H9 (cell line): ENCODE measurements at regions not wholly inside any gene's neighbourhood (a gene's known extent, or its start where the extent isn't known, plus 50 kb on each side); places are given as distances from the start of the nearest gene placed in this dataset.

ENCODE experiments used
- DNase-seq: peaks from one replicate; pipeline ENCODE4 v3.0.0-alpha.2; 2017
- H2AFZ ChIP-seq: one replicate; pipeline ENCODE4 v1.6.1; 2013; ENCODE audit warnings: mild to moderate bottlenecking, low read length, control low read depth, moderate library complexity
- H2AK5ac ChIP-seq: 2 replicates; pipeline ENCODE4 v1.6.1; 2013; ENCODE audit warnings: low read length, control low read depth, mixed read lengths; ENCODE audit not compliant: insufficient read length
- H2BK120ac ChIP-seq: one replicate; pipeline ENCODE4 v1.6.1; 2013; ENCODE audit warnings: low read depth, mild to moderate bottlenecking, low read length, control low read depth, inconsistent platforms; ENCODE audit not compliant: poor library complexity, severe bottlenecking
- H2BK12ac ChIP-seq: 2 replicates; pipeline ENCODE4 v1.6.1; 2013; ENCODE audit warnings: low read length, control low read depth, mixed read lengths, low read depth; ENCODE audit not compliant: insufficient read length
- H2BK15ac ChIP-seq: 2 replicates; pipeline ENCODE4 v1.6.1; 2013; ENCODE audit warnings: low read depth, low read length, control low read depth
- H2BK20ac ChIP-seq: one replicate; pipeline ENCODE4 v1.6.1; 2013; ENCODE audit warnings: low read depth, mild to moderate bottlenecking, low read length, control low read depth, inconsistent platforms; ENCODE audit not compliant: poor library complexity, severe bottlenecking
- H2BK5ac ChIP-seq: 2 replicates; pipeline ENCODE4 v1.6.1; 2013; ENCODE audit warnings: low read length, control low read depth, mixed read lengths; ENCODE audit not compliant: insufficient read length
- H3K14ac ChIP-seq: 2 replicates; pipeline ENCODE4 v1.6.1; 2013; ENCODE audit warnings: low read length, control low read depth; ENCODE audit not compliant: insufficient read depth
- H3K18ac ChIP-seq: 2 replicates; pipeline ENCODE4 v1.6.1; 2013; ENCODE audit warnings: low read depth, mild to moderate bottlenecking, mixed read lengths, low read length, control low read depth; ENCODE audit not compliant: insufficient read length
- H3K23ac ChIP-seq: 2 replicates; pipeline ENCODE4 v1.6.1; 2013; ENCODE audit warnings: low read length, control low read depth, mixed read lengths, low read depth; ENCODE audit not compliant: insufficient read length
- H3K23me2 ChIP-seq: 2 replicates; pipeline ENCODE4 v1.6.1; 2013; ENCODE audit warnings: low read depth, mild to moderate bottlenecking, mixed read lengths, low read length, control low read depth; ENCODE audit not compliant: insufficient read length, poor library complexity, severe bottlenecking
- H3K27ac ChIP-seq: 2 replicates; pipeline ENCODE4 v1.5.1; 2013; ENCODE audit warnings: low read length, control low read depth, mixed read lengths, low read depth; ENCODE audit not compliant: insufficient read length
- H3K27me3 ChIP-seq: 2 replicates; pipeline ENCODE4 v1.6.1; 2013; ENCODE audit warnings: low read length, control low read depth, inconsistent platforms; ENCODE audit not compliant: insufficient read depth
- H3K4ac ChIP-seq: 2 replicates; pipeline ENCODE4 v1.6.1; 2013; ENCODE audit warnings: low read depth, mild to moderate bottlenecking, control low read depth, inconsistent platforms, low read length, moderate library complexity
- H3K4me1 ChIP-seq: 2 replicates; pipeline ENCODE4 v1.6.1; 2013; ENCODE audit warnings: low read length, control low read depth, inconsistent platforms; ENCODE audit not compliant: insufficient read depth
- H3K4me2 ChIP-seq: 2 replicates; pipeline ENCODE4 v1.6.1; 2013; ENCODE audit warnings: low read length, control low read depth, mixed read lengths; ENCODE audit not compliant: insufficient read length, insufficient read depth
- H3K56ac ChIP-seq: 2 replicates; pipeline ENCODE4 v1.6.1; 2013; ENCODE audit warnings: low read depth, mild to moderate bottlenecking, mixed read lengths, low read length, control low read depth; ENCODE audit not compliant: insufficient read length
- H3K79me1 ChIP-seq: 2 replicates; pipeline ENCODE4 v1.6.1; 2013; ENCODE audit warnings: low read depth, mild to moderate bottlenecking, moderate library complexity, low read length, control low read depth, inconsistent platforms; ENCODE audit not compliant: insufficient read depth, poor library complexity, severe bottlenecking
- H3K79me2 ChIP-seq: 2 replicates; pipeline ENCODE4 v1.6.1; 2013; ENCODE audit warnings: low read length, control low read depth, inconsistent platforms; ENCODE audit not compliant: insufficient read depth
- H3K9ac ChIP-seq: 2 replicates; pipeline ENCODE4 v1.6.1; 2013; ENCODE audit warnings: low read length, control low read depth, mixed read lengths; ENCODE audit not compliant: insufficient read length; ENCODE audit errors: extremely low read depth
- H3K9me3 ChIP-seq: one replicate; pipeline ENCODE4 v1.6.1; 2013; ENCODE audit warnings: low read depth, low read length, inconsistent platforms; ENCODE audit not compliant: control insufficient read depth
- H3T11ph ChIP-seq: one replicate; pipeline ENCODE4 v1.6.1; 2013; ENCODE audit warnings: mild to moderate bottlenecking, low read length, control low read depth, inconsistent platforms
- H4K20me1 ChIP-seq: one replicate; pipeline ENCODE4 v1.6.1; 2013; ENCODE audit not compliant: control insufficient read depth, insufficient read length, insufficient read depth
- H4K5ac ChIP-seq: 2 replicates; pipeline ENCODE4 v1.6.1; 2013; ENCODE audit warnings: low read depth, mild to moderate bottlenecking, mixed read lengths, low read length, control low read depth; ENCODE audit not compliant: insufficient read length
- H4K8ac ChIP-seq: replicated peaks from 2 replicates; pipeline ENCODE4 v1.6.1; 2013; ENCODE audit warnings: low read length, control low read depth, mixed read lengths, low read depth; ENCODE audit not compliant: insufficient read length
- H4K91ac ChIP-seq: 2 replicates; pipeline ENCODE4 v1.6.1; 2013; ENCODE audit warnings: low read depth, mild to moderate bottlenecking, moderate library complexity, mixed read lengths, low read length, control low read depth; ENCODE audit not compliant: insufficient read length
- H3K27ac Mint-ChIP-seq, 3 experiments: 2 replicates in 2 of 3; 3 replicates in 1 of 3; pipeline ENCODE4 v1.8.0; 2020 to 2021; ENCODE audit warnings: mixed read lengths in 3 of 3, mild to moderate bottlenecking in 1 of 3, moderate library complexity in 1 of 3
- H3K27me3 Mint-ChIP-seq: 2 replicates; pipeline ENCODE4 v1.8.0; 2021; ENCODE audit warnings: low read depth, mild to moderate bottlenecking, moderate library complexity, mixed read lengths
- H3K36me3 Mint-ChIP-seq, 3 experiments: 2 replicates in 2 of 3; 3 replicates in 1 of 3; pipeline ENCODE4 v1.8.0; 2020 to 2021; ENCODE audit warnings: low read depth in 3 of 3, mixed read lengths in 3 of 3; ENCODE audit not compliant: insufficient read depth in 1 of 3
- H3K4me1 Mint-ChIP-seq, 2 experiments: 2 replicates each; pipeline ENCODE4 v1.8.0; 2020; ENCODE audit warnings: mixed read lengths in 2 of 2
- H3K4me3 Mint-ChIP-seq, 2 experiments: 2 replicates in 1 of 2; 3 replicates in 1 of 2; pipeline ENCODE4 v1.8.0; 2020 to 2021; ENCODE audit warnings: mild to moderate bottlenecking in 2 of 2, mixed read lengths in 2 of 2, moderate library complexity in 1 of 2
- H3K9me3 Mint-ChIP-seq, 2 experiments: 2 replicates in 1 of 2; 3 replicates in 1 of 2; pipeline ENCODE4 v1.8.0; 2020; ENCODE audit warnings: mild to moderate bottlenecking in 2 of 2, mixed read lengths in 2 of 2, moderate library complexity in 1 of 2
- TF ChIP-seq, protein P1 (sequence below): fragments of 200-600 bp; sonication (generic); conservative IDR thresholded peaks from 3 replicates; pipeline ENCODE4 v1.8.0; 2021; ENCODE audit warnings: antibody characterized with exemption, mild to moderate bottlenecking

DNA sequence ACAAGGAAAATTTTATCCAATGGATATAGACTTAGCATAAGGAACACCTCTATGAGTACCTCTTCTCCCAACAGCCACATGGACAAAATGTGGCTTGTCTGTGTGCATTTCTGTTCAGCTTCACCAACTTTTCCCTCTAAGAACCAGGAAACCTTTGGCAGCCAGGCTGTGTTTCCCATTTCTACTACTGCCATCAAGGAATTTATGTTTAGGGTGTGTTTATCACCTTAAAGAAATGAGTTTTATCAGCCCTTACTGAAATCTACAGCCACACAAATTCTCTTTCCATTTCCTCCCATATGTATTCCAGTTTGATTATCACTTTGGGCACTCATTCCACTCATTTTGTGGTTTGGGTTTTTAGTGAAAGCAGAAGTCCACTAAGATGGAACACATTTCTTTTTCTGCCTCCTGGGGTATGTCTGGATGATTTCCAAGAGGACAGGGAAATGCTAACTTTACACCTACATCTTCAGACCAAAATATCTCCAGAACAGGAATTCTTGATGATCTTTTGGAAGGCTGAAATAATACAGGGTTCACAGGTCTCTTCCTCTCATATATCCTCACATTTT lies 82.6 kb upstream of the MAOA start:
- H3K4me1 ChIP-seq = no peaks in the 10 kb centered on the region
- H3K36me3 Mint-ChIP-seq = no peaks in the 10 kb centered on the region
- peaks cover 21 to 40% of the 10 kb centered on the region in 2 experiments for H3K9me3 Mint-ChIP-seq
- DNase-seq = no peak
- TF ChIP-seq, protein P1, sequence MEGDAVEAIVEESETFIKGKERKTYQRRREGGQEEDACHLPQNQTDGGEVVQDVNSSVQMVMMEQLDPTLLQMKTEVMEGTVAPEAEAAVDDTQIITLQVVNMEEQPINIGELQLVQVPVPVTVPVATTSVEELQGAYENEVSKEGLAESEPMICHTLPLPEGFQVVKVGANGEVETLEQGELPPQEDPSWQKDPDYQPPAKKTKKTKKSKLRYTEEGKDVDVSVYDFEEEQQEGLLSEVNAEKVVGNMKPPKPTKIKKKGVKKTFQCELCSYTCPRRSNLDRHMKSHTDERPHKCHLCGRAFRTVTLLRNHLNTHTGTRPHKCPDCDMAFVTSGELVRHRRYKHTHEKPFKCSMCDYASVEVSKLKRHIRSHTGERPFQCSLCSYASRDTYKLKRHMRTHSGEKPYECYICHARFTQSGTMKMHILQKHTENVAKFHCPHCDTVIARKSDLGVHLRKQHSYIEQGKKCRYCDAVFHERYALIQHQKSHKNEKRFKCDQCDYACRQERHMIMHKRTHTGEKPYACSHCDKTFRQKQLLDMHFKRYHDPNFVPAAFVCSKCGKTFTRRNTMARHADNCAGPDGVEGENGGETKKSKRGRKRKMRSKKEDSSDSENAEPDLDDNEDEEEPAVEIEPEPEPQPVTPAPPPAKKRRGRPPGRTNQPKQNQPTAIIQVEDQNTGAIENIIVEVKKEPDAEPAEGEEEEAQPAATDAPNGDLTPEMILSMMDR = no peak
- H2BK120ac ChIP-seq = no peak overlapping the region
- no peak overlapping the region for H3K27ac Mint-ChIP-seq
- H3K27ac ChIP-seq = no peak overlapping the region
- H3K14ac ChIP-seq = no peak overlapping the region
- H3K9me3 ChIP-seq = no peaks in the 10 kb centered on the region
- no peak overlapping the region for H2BK5ac ChIP-seq
- no peak overlapping the region for H4K5ac ChIP-seq
- no peak overlapping the region for H2AFZ ChIP-seq
- H2BK15ac ChIP-seq = no peak overlapping the region
- no peaks in the 10 kb centered on the region for H3K27me3 Mint-ChIP-seq
- H2BK12ac ChIP-seq = no peak overlapping the region
- no peaks in the 10 kb centered on the region for H4K20me1 ChIP-seq
- H3K56ac ChIP-seq = no peak overlapping the region
- H3K79me1 ChIP-seq = no peaks in the 10 kb centered on the region
- H3K4ac ChIP-seq = no peak overlapping the region
- no peak overlapping the region for H2AK5ac ChIP-seq
- H3T11ph ChIP-seq = no peak overlapping the region
- no peak overlapping the region for H3K4me2 ChIP-seq
- H3K79me2 ChIP-seq = no peaks in the 10 kb centered on the region
- H3K23me2 ChIP-seq = no peaks in the 10 kb centered on the region
- no peak overlapping the region for H3K4me3 Mint-ChIP-seq
- no peak overlapping the region for H4K91ac ChIP-seq
- no peak overlapping the region for H3K9ac ChIP-seq
- no peak overlapping the region for H3K18ac ChIP-seq
- no peak overlapping the region for H4K8ac ChIP-seq
- H2BK20ac ChIP-seq = no peak overlapping the region
- H3K23ac ChIP-seq = no peak overlapping the region
- H3K27me3 ChIP-seq = no peaks in the 10 kb centered on the region
- no peaks in the 10 kb centered on the region for H3K4me1 Mint-ChIP-seq
